ENCODE measurements at regions not wholly inside any gene's neighbourhood (a gene's known extent, or its start where the extent isn't known, plus 50 kb on each side); places are given as distances from the start of the nearest gene placed in this dataset.

GRCh38 chr6:6973721-6974120, 134.0 kb upstream of the RREB1 start:
- Histone ChIP-seq H3K4me1 (peaks cover 20% of the 10 kb centered on the region), H3K27ac (replicated peaks) (no peak overlapping the region), H3K27me3 (ENCODE audit: low read depth) (no peaks in the 10 kb centered on the region), H3K9me3 (replicated peaks) (no peaks in the 10 kb centered on the region), H3K36me3 (no peaks in the 10 kb centered on the region), H3K4me3 (no peak overlapping the region)
- no peak for TF ChIP-seq CTCF (IDR thresholded peaks at IDR 0.05; ENCODE audit: borderline replicate concordance)
- intact Hi-C loops (cut with micrococcal nuclease), result no loop called here
- no peak for DNase-seq

GRCh38 chr6:6975459-6976111, 132.2 kb upstream of the RREB1 start:
- Histone ChIP-seq H3K4me3 (no peak overlapping the region), H3K9me3 (replicated peaks) (no peaks in the 10 kb centered on the region), H3K36me3 (no peaks in the 10 kb centered on the region), H3K27ac (replicated peaks) (peak overlapping the region; percentile 88), H3K27me3 (ENCODE audit: low read depth) (no peaks in the 10 kb centered on the region), H3K4me1 (peaks cover 20% of the 10 kb centered on the region)
- no peak for TF ChIP-seq CTCF (IDR thresholded peaks at IDR 0.05; ENCODE audit: borderline replicate concordance)
- DNase-seq, result peak; percentile 45
- intact Hi-C loops (cut with micrococcal nuclease), result no loop called here

- Histone ChIP-seq H3K4me1 (peaks cover 20% of the 10 kb centered on the region), H3K27me3 (ENCODE audit: low read depth) (no peaks in the 10 kb centered on the region), H3K4me3 (no peak overlapping the region), H3K36me3 (no peaks in the 10 kb centered on the region), H3K27ac (replicated peaks) (peak overlapping the region; percentile 88), H3K9me3 (replicated peaks) (no peaks in the 10 kb centered on the region)
- no peak for TF ChIP-seq CTCF (IDR thresholded peaks at IDR 0.05; ENCODE audit: borderline replicate concordance)
- no peak for DNase-seq
- intact Hi-C loops (cut with micrococcal nuclease), result no loop called here
Observed at GRCh38 chr6:6976193-6976592, 131.6 kb upstream of the RREB1 start.

GRCh38 chr6:6978731-6979130, 129.0 kb upstream of the RREB1 start:
- H3K4me3 ChIP-seq, result no peak overlapping the region
- intact Hi-C loops (cut with micrococcal nuclease), result no loop called here
- peaks cover 20% of the 10 kb centered on the region for H3K4me1 ChIP-seq
- H3K9me3 ChIP-seq (replicated peaks), result no peaks in the 10 kb centered on the region
- H3K36me3 ChIP-seq, result no peaks in the 10 kb centered on the region
- no peak for TF ChIP-seq CTCF (IDR thresholded peaks at IDR 0.05; ENCODE audit: borderline replicate concordance)
- DNase-seq, result no peak
- peak overlapping the region; percentile 5 for H3K27ac ChIP-seq (replicated peaks)
- H3K27me3 ChIP-seq (ENCODE audit: low read depth), result no peaks in the 10 kb centered on the region

- no peaks in the 10 kb centered on the region for H3K9me3 ChIP-seq (replicated peaks)
- no peak overlapping the region for H3K27ac ChIP-seq (replicated peaks)
- H3K4me3 ChIP-seq, result no peak overlapping the region
- no peak for TF ChIP-seq CTCF (IDR thresholded peaks at IDR 0.05; ENCODE audit: borderline replicate concordance)
- H3K27me3 ChIP-seq (ENCODE audit: low read depth), result no peaks in the 10 kb centered on the region
- peaks cover 9% of the 10 kb centered on the region for H3K4me1 ChIP-seq
- no peak for DNase-seq
- H3K36me3 ChIP-seq, result no peaks in the 10 kb centered on the region
- intact Hi-C loops (cut with micrococcal nuclease), result no loop called here
Observed at GRCh38 chr6:6980999-6981597, 126.7 kb upstream of the RREB1 start.

Data from left ventricle myocardium inferior (tissue), 1 donor.